GM12878 (cell line): ENCODE measurements at regions not wholly inside any gene's neighbourhood (a gene's known extent, or its start where the extent isn't known, plus 50 kb on each side); places are given as distances from the start of the nearest gene placed in this dataset.

Experiments used
- ATAC-seq: fragments of 200-7000 bp; cut with Tn5 transposase; 3 replicates; pipeline ENCODE4 v1.9.1; 2020; ENCODE audit warnings: mild to moderate bottlenecking, moderate library complexity
- BruUV-seq: library from RNA; stranded (reverse); fragments of 400-500 nt; replicated peaks from 2 replicates; lab custom pipeline; 2021; lab: Mats Ljungman, UMichigan
- CTCF ChIA-PET: fragments of 300-600 bp; sonication (Branson Sonifier 250); formaldehyde crosslinking; extraction: SDS; loops from one replicate; lab custom pipeline; 2021; ENCODE audit warnings: inconsistent platforms; lab: Yijun Ruan, JAX
- POLR2A ChIA-PET: fragments of 350-600 bp; formaldehyde crosslinking; extraction: SDS; loops from one replicate; lab custom pipeline; 2021; ENCODE audit warnings: inconsistent platforms; lab: Charles Lee
- RAD21 ChIA-PET: fragments of 300-600 bp; sonication (Branson Sonifier 250); formaldehyde crosslinking; loops from one replicate; lab custom pipeline; 2023; ENCODE audit warnings: antibody characterized with exemption; ENCODE audit not compliant: unreplicated experiment; lab: Charles Lee
- SMC1A ChIA-PET: fragments of 300-600 bp; sonication (Branson Sonifier 250); formaldehyde crosslinking; loops from one replicate; lab custom pipeline; 2023; ENCODE audit not compliant: unreplicated experiment, uncharacterized antibody; lab: Charles Lee
- DNase-seq: peaks from one replicate; pipeline ENCODE4 v3.0.0-alpha.2; 2011; ENCODE audit warnings: low read depth, low spot score
- FAIRE-seq: peaks from 3 replicates; lab custom pipeline; 2011; peaks lifted over from hg19 to GRCh38; lab: Jason Lieb, UNC
- H2AFZ ChIP-seq: 2 replicates; pipeline ENCODE4 v1.6.0; 2011; ENCODE audit warnings: low read depth, low read length, control low read depth; ENCODE audit not compliant: control insufficient read depth
- H3K27ac ChIP-seq: 2 replicates; pipeline ENCODE4 v1.5.1; 2011; ENCODE audit warnings: control low read depth; ENCODE audit not compliant: control insufficient read depth, insufficient read depth
- H3K27me3 ChIP-seq, 2 experiments: replicated peaks in 1 of 2; 2 replicates each; pipeline versions ENCODE4 v1.6.0 to v1.6.1; 2011; ENCODE audit warnings: low read length in 1 of 2; ENCODE audit not compliant: control insufficient read depth in 2 of 2, insufficient read depth in 2 of 2
- H3K36me3 ChIP-seq, 2 experiments: 2 replicates each; pipeline ENCODE4 v1.5.1; 2011; ENCODE audit warnings: low read length in 1 of 2; ENCODE audit not compliant: control insufficient read depth in 2 of 2, insufficient read depth in 2 of 2
- H3K4me1 ChIP-seq: 2 replicates; pipeline ENCODE4 v1.6.1; 2011; ENCODE audit warnings: mild to moderate bottlenecking, low read length, moderate library complexity, mixed read lengths; ENCODE audit not compliant: control insufficient read depth, insufficient read depth
- H3K4me2 ChIP-seq: 2 replicates; pipeline ENCODE4 v1.6.0; 2011; ENCODE audit warnings: control low read depth; ENCODE audit not compliant: control insufficient read depth, insufficient read depth
- H3K4me3 ChIP-seq: fragments of 200-600 bp; sonication (generic); 2 replicates; pipeline ENCODE4 v1.5.1; 2016
- H3K79me2 ChIP-seq: 2 replicates; pipeline ENCODE4 v1.6.0; 2011; ENCODE audit warnings: low read length; ENCODE audit not compliant: control insufficient read depth, insufficient read depth
- H3K9ac ChIP-seq: 2 replicates; pipeline ENCODE4 v1.8.0; 2011; ENCODE audit warnings: low read length, control low read depth, mixed read lengths; ENCODE audit not compliant: control insufficient read depth, insufficient read depth
- H3K9me3 ChIP-seq: replicated peaks from 3 replicates; pipeline ENCODE4 v1.5.1; 2011; ENCODE audit warnings: mild to moderate bottlenecking, low read length; ENCODE audit not compliant: control insufficient read depth, insufficient read depth
- H4K20me1 ChIP-seq: 2 replicates; pipeline ENCODE4 v1.6.0; 2011; ENCODE audit not compliant: control insufficient read depth, insufficient read depth
- ATF7 ChIP-seq: fragments of 450-650 bp; IDR thresholded peaks from 2 replicates; pipeline ENCODE4 v1.6.1; 2016; ENCODE audit warnings: low read depth, mild to moderate bottlenecking
- CHD1 ChIP-seq: IDR thresholded peaks from 2 replicates; pipeline ENCODE4 v1.6.1; 2012; ENCODE audit warnings: low read depth, low read length, improper control_type of control experiment
- DPF2 ChIP-seq: fragments of 450-650 bp; IDR thresholded peaks from 2 replicates; pipeline ENCODE4 v1.6.1; 2017; ENCODE audit warnings: mild to moderate bottlenecking
- EGR1 ChIP-seq, 2 experiments: IDR thresholded peaks; 1 replicate in 1 of 2; 2 replicates in 1 of 2; pipeline ENCODE4 v1.6.1; 2011 to 2012; ENCODE audit warnings: low read depth in 2 of 2, low read length in 2 of 2, borderline replicate concordance in 1 of 2, mild to moderate bottlenecking in 1 of 2, moderate library complexity in 1 of 2
- FOXK2 ChIP-seq: fragments of 450-650 bp; IDR thresholded peaks from 2 replicates; pipeline ENCODE4 v1.6.1; 2017; ENCODE audit warnings: mild to moderate bottlenecking, moderate library complexity
- MXI1 ChIP-seq: fragments of 150-350 bp; IDR thresholded peaks from 2 replicates; pipeline ENCODE4 v1.6.1; 2011; ENCODE audit warnings: low read depth, mild to moderate bottlenecking, inconsistent platforms, low read length, improper control_type of control experiment
- MYC ChIP-seq: IDR thresholded peaks from 2 replicates; pipeline ENCODE4 v1.6.1; 2011; ENCODE audit warnings: mild to moderate bottlenecking, low read length, moderate library complexity, inconsistent platforms; ENCODE audit not compliant: insufficient read depth, insufficient replicate concordance, insufficient read length, severe bottlenecking
- NFYB ChIP-seq: IDR thresholded peaks from 2 replicates; pipeline ENCODE4 v1.6.1; 2011; ENCODE audit warnings: low read depth, mild to moderate bottlenecking, low read length, improper control_type of control experiment, moderate library complexity; ENCODE audit not compliant: insufficient read depth
- PAX8 ChIP-seq: fragments of 450-650 bp; IDR thresholded peaks from 2 replicates; pipeline ENCODE4 v1.6.1; 2017; ENCODE audit warnings: mild to moderate bottlenecking, moderate library complexity
- RUNX3 ChIP-seq: IDR thresholded peaks from 2 replicates; pipeline ENCODE4 v1.6.1; 2012; ENCODE audit warnings: low read length, inconsistent platforms
- SPI1 ChIP-seq: IDR thresholded peaks from 2 replicates; pipeline ENCODE4 v1.6.1; 2011; ENCODE audit warnings: low read depth, mild to moderate bottlenecking, low read length, moderate library complexity, borderline replicate concordance; ENCODE audit not compliant: insufficient read depth
- STAT1 ChIP-seq: fragments of 450-650 bp; conservative IDR thresholded peaks from 2 replicates; pipeline ENCODE4 v1.6.1; 2014; ENCODE audit warnings: antibody characterized with exemption, mild to moderate bottlenecking
- TAF1 ChIP-seq: IDR thresholded peaks from 2 replicates; pipeline ENCODE4 v1.6.1; 2011; ENCODE audit warnings: mild to moderate bottlenecking, low read depth, low read length, borderline replicate concordance
- YY1 ChIP-seq: IDR thresholded peaks from 2 replicates; pipeline ENCODE4 v1.6.1; 2011; ENCODE audit warnings: low read depth, mild to moderate bottlenecking, low read length
- ZBED1 ChIP-seq: IDR thresholded peaks from 2 replicates; pipeline ENCODE4 v1.6.1; 2016; ENCODE audit warnings: borderline replicate concordance
- WGBS: methylation state at CpG from one replicate; pipeline ENCODE4 v1.1.6; 2016; ENCODE audit warnings: low lambda C conversion rate; ENCODE audit not compliant: insufficient replicate concordance, insufficient coverage; ENCODE audit errors: missing lambda C conversion rate; 5-methylcytosine and 5-hydroxymethylcytosine counted together
- in situ Hi-C: fragments of 300-500 bp; cut with MboI; formaldehyde crosslinking; loops from 9 replicates; pipeline ENCODE4 v1.14.3; 2018; ENCODE audit warnings: mixed read lengths
- intact Hi-C: fragments of 100-400 bp; cut with micrococcal nuclease; formaldehyde crosslinking; loops from one replicate; pipeline ENCODE4 v1.14.2; 2022; ENCODE audit not compliant: unreplicated experiment
- TF ChIP-seq, protein P1 (sequence below): IDR thresholded peaks from 2 replicates; pipeline ENCODE4 v1.6.1; 2011; ENCODE audit warnings: borderline replicate concordance, low read depth, mild to moderate bottlenecking, moderate library complexity, low read length; ENCODE audit not compliant: insufficient read depth, poor library complexity, severe bottlenecking
- TF ChIP-seq, protein P2 (sequence below): fragments of 450-650 bp; conservative IDR thresholded peaks from 2 replicates; pipeline ENCODE4 v1.6.1; 2017; ENCODE audit warnings: mild to moderate bottlenecking, moderate library complexity
- TF ChIP-seq, protein P3 (sequence below): fragments of 450-650 bp; formaldehyde crosslinking; IDR thresholded peaks from 2 replicates; pipeline ENCODE4 v1.4.0; 2022; ENCODE audit warnings: mild to moderate bottlenecking, moderate library complexity

DNA sequence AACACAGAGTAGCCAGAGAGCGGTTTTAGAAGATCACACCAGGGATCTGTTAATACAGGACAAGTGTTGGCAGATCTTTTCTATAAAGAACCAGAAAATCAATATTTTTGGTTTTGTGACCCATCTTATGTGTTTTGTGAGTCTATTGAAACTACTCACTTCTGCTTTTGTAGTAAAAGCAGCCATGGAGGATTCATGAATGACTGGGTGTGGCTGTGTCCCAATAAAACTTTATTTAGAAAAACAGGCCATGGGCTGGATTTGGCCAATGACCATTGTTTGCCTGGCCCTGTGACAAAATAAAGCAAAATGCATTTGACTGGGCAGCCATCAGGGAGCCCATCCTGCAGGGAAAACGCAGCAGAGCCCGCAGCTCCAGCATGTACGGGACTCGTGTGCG lies 99.9 kb upstream of the ADRA2C start (continued):
- TF ChIP-seq FOXK2 (no peak), MXI1 (no peak), TAF1 (no peak), RUNX3 (peak; percentile 20; the same call in 1 of the 2 replicates)
- TF ChIP-seq, protein P1, sequence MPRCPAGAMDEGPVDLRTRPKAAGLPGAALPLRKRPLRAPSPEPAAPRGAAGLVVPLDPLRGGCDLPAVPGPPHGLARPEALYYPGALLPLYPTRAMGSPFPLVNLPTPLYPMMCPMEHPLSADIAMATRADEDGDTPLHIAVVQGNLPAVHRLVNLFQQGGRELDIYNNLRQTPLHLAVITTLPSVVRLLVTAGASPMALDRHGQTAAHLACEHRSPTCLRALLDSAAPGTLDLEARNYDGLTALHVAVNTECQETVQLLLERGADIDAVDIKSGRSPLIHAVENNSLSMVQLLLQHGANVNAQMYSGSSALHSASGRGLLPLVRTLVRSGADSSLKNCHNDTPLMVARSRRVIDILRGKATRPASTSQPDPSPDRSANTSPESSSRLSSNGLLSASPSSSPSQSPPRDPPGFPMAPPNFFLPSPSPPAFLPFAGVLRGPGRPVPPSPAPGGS, result no peak

DNA sequence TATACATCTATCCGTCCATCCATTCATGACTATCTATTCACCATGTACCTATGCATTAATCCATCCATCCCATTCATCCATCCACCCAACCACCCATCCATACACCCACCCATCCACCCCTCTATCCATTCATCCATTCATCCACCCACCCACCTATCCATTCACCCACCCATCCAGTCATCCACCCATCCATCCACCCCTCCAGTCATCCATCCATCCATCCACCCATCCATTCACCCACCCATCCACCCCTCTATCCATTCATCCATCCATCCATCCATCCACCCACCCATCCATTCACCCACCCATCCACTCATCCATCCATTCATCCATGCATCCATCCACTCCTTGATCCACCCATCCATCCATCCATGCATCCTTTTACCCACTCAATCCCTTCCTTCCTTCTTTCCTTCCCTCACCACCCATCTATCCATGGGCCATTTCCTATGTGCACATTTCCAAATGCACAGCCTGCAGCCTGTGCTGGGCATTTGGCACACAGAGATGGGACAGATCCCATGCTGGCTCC lies 100.8 kb upstream of the ADRA2C start:
- Histone ChIP-seq H3K27ac (no peak overlapping the region), H3K4me2 (no peak overlapping the region), H3K27me3 (peaks cover 0 to 4% of the 10 kb centered on the region in 2 experiments; a peak in 2 of 4 replicates), H3K4me1 (no peaks in the 10 kb centered on the region), H3K9me3 (no peaks in the 10 kb centered on the region; the same call in 2 of the 3 replicates), H2AFZ (no peak overlapping the region), H3K9ac (no peak overlapping the region), H3K36me3 (no peaks in the 10 kb centered on the region), H3K79me2 (no peaks in the 10 kb centered on the region), H4K20me1 (no peaks in the 10 kb centered on the region), H3K4me3 (no peak overlapping the region)
- intact Hi-C loops (no loop called here), in situ Hi-C loops (no loop called here)
- BruUV-seq, result no TSS peak
- FAIRE-seq (no peak), ATAC-seq (no peak), DNase-seq (no peak)
- ChIA-PET POLR2A (no interaction called here), SMC1A (no interaction called here), RAD21 (no interaction called here), CTCF (interaction anchor here (0.6 kb wide), 1 partner anchor 17 kb away, joined by 3 read pairs; no protein-coding TSS in a partner anchor)
- 13% methylated on average over 1 of the region's 1 CpG for WGBS
- no peak for TF ChIP-seq SPI1
- no peak for TF ChIP-seq YY1
- TF ChIP-seq EGR1 (IDR thresholded peaks at IDR 0.05; ENCODE audit: borderline replicate concordance in 1 of 2, low read depth in 2 of 2, low read length in 2 of 2), result no peak
- no peak for TF ChIP-seq MYC
- TF ChIP-seq DPF2, result no peak
- no peak for TF ChIP-seq NFYB
- TF ChIP-seq ATF7, result no peak
- TF ChIP-seq PAX8, result no peak
- TF ChIP-seq ZBED1, result no peak
- no peak for TF ChIP-seq CHD1
- no peak for TF ChIP-seq STAT1
- TF ChIP-seq, protein P2, sequence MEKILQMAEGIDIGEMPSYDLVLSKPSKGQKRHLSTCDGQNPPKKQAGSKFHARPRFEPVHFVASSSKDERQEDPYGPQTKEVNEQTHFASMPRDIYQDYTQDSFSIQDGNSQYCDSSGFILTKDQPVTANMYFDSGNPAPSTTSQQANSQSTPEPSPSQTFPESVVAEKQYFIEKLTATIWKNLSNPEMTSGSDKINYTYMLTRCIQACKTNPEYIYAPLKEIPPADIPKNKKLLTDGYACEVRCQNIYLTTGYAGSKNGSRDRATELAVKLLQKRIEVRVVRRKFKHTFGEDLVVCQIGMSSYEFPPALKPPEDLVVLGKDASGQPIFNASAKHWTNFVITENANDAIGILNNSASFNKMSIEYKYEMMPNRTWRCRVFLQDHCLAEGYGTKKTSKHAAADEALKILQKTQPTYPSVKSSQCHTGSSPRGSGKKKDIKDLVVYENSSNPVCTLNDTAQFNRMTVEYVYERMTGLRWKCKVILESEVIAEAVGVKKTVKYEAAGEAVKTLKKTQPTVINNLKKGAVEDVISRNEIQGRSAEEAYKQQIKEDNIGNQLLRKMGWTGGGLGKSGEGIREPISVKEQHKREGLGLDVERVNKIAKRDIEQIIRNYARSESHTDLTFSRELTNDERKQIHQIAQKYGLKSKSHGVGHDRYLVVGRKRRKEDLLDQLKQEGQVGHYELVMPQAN, result no peak
- TF ChIP-seq, protein P3, sequence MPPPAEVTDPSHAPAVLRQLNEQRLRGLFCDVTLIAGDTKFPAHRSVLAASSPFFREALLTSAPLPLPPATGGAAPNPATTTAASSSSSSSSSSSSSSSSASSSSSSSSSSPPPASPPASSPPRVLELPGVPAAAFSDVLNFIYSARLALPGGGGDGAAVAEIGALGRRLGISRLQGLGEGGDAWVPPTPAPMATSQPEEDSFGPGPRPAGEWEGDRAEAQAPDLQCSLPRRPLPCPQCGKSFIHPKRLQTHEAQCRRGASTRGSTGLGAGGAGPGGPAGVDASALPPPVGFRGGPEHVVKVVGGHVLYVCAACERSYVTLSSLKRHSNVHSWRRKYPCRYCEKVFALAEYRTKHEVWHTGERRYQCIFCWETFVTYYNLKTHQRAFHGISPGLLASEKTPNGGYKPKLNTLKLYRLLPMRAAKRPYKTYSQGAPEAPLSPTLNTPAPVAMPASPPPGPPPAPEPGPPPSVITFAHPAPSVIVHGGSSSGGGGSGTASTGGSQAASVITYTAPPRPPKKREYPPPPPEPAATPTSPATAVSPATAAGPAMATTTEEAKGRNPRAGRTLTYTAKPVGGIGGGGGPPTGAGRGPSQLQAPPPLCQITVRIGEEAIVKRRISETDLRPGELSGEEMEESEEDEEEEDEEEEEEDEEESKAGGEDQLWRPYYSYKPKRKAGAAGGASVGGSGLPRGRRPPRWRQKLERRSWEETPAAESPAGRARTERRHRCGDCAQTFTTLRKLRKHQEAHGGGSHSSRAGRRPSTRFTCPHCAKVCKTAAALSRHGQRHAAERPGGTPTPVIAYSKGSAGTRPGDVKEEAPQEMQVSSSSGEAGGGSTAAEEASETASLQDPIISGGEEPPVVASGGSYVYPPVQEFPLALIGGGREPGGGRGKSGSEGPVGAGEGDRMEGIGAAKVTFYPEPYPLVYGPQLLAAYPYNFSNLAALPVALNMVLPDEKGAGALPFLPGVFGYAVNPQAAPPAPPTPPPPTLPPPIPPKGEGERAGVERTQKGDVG (CRISPR knock-in tag), result no peak
